ENCODE measurements at regions not wholly inside any gene's neighbourhood (a gene's known extent, or its start where the extent isn't known, plus 50 kb on each side); places are given as distances from the start of the nearest gene placed in this dataset.

GRCh38 chr15:99921101-99921500, 187.9 kb upstream of the LYSMD4 start:
- Mint-ChIP-seq H3K27ac (ENCODE audit: unreplicated experiment) (no peak overlapping the region), H3K4me3 (ENCODE audit: unreplicated experiment) (no peak overlapping the region), H3K27me3 (ENCODE audit: unreplicated experiment) (peaks cover 64% of the 10 kb centered on the region), H3K36me3 (ENCODE audit: unreplicated experiment) (no peaks in the 10 kb centered on the region), H3K9me3 (ENCODE audit: unreplicated experiment) (no peaks in the 10 kb centered on the region), H3K4me1 (ENCODE audit: unreplicated experiment) (peaks cover 5% of the 10 kb centered on the region)
- no peak for TF ChIP-seq CTCF (IDR thresholded peaks at IDR 0.05)
- DNase-seq (ENCODE audit: extremely low spot score, unreplicated experiment): no peak

- H3K4me1 Mint-ChIP-seq (ENCODE audit: unreplicated experiment): peaks cover 5% of the 10 kb centered on the region
These were observed 184.8 kb upstream of the LYSMD4 start for GRCh38 chr15:99918072-99918471.

GRCh38 chr15:99917252-99917651, 184.0 kb upstream of the LYSMD4 start:
- DNase-seq (ENCODE audit: extremely low spot score, unreplicated experiment): no peak
- Mint-ChIP-seq H3K27me3 (ENCODE audit: unreplicated experiment) (peaks cover 41% of the 10 kb centered on the region), H3K36me3 (ENCODE audit: unreplicated experiment) (no peaks in the 10 kb centered on the region), H3K4me1 (ENCODE audit: unreplicated experiment) (peaks cover 5% of the 10 kb centered on the region), H3K9me3 (ENCODE audit: unreplicated experiment) (no peaks in the 10 kb centered on the region), H3K4me3 (ENCODE audit: unreplicated experiment) (no peak overlapping the region), H3K27ac (ENCODE audit: unreplicated experiment) (no peak overlapping the region)
- no peak for TF ChIP-seq CTCF (IDR thresholded peaks at IDR 0.05)

More at GRCh38 chr15:99918072-99918471, 184.8 kb upstream of the LYSMD4 start:
- Mint-ChIP-seq H3K4me3 (ENCODE audit: unreplicated experiment) (no peak overlapping the region), H3K27me3 (ENCODE audit: unreplicated experiment) (peaks cover 48% of the 10 kb centered on the region), H3K36me3 (ENCODE audit: unreplicated experiment) (no peaks in the 10 kb centered on the region), H3K9me3 (ENCODE audit: unreplicated experiment) (no peaks in the 10 kb centered on the region), H3K27ac (ENCODE audit: unreplicated experiment) (no peak overlapping the region)
- no peak for DNase-seq (ENCODE audit: extremely low spot score, unreplicated experiment)
- TF ChIP-seq CTCF (IDR thresholded peaks at IDR 0.05): no peak

- Mint-ChIP-seq H3K36me3 (ENCODE audit: unreplicated experiment) (no peaks in the 10 kb centered on the region), H3K4me3 (ENCODE audit: unreplicated experiment) (no peak overlapping the region), H3K27me3 (ENCODE audit: unreplicated experiment) (peaks cover 36% of the 10 kb centered on the region), H3K27ac (ENCODE audit: unreplicated experiment) (no peak overlapping the region), H3K9me3 (ENCODE audit: unreplicated experiment) (no peaks in the 10 kb centered on the region), H3K4me1 (ENCODE audit: unreplicated experiment) (peaks cover 5% of the 10 kb centered on the region)
- no peak for TF ChIP-seq CTCF (IDR thresholded peaks at IDR 0.05)
- no peak for DNase-seq (ENCODE audit: extremely low spot score, unreplicated experiment)
These were observed 183.5 kb upstream of the LYSMD4 start for GRCh38 chr15:99916668-99917223.

- Mint-ChIP-seq H3K27me3 (ENCODE audit: unreplicated experiment) (peaks cover 16% of the 10 kb centered on the region), H3K9me3 (ENCODE audit: unreplicated experiment) (no peaks in the 10 kb centered on the region), H3K4me3 (ENCODE audit: unreplicated experiment) (no peak overlapping the region), H3K27ac (ENCODE audit: unreplicated experiment) (no peak overlapping the region), H3K4me1 (ENCODE audit: unreplicated experiment) (peaks cover 5% of the 10 kb centered on the region), H3K36me3 (ENCODE audit: unreplicated experiment) (no peaks in the 10 kb centered on the region)
- no peak for TF ChIP-seq CTCF (IDR thresholded peaks at IDR 0.05)
- DNase-seq (ENCODE audit: extremely low spot score, unreplicated experiment): no peak
These were observed 181.5 kb upstream of the LYSMD4 start for GRCh38 chr15:99914723-99915122.

All from osteocyte (in vitro differentiated cells).